Astrocyte (in vitro differentiated cells and primary cell): ENCODE measurements at regions not wholly inside any gene's neighbourhood (a gene's known extent, or its start where the extent isn't known, plus 50 kb on each side); places are given as distances from the start of the nearest gene placed in this dataset.

ENCODE experiments used
- DNase-seq: peaks from one replicate; pipeline ENCODE4 v3.0.0-alpha.2; 2010; ENCODE audit warnings: low read depth
- FAIRE-seq: peaks from 2 replicates; lab custom pipeline; 2011; peaks lifted over from hg19 to GRCh38; lab: Jason Lieb, UNC
- H2AFZ ChIP-seq: 2 replicates; pipeline ENCODE4 v1.6.0; 2012; ENCODE audit warnings: low read depth, low read length, inconsistent platforms
- H3K27ac ChIP-seq: 2 replicates; pipeline ENCODE4 v1.5.1; 2011; ENCODE audit warnings: low read depth, low read length, inconsistent platforms
- H3K27me3 ChIP-seq: 2 replicates; pipeline ENCODE4 v1.6.0; 2011; ENCODE audit warnings: low read length, inconsistent platforms; ENCODE audit not compliant: insufficient read depth
- H3K36me3 ChIP-seq: 2 replicates; pipeline ENCODE4 v1.5.1; 2011; ENCODE audit warnings: low read length, inconsistent platforms; ENCODE audit not compliant: insufficient read depth
- H3K4me1 ChIP-seq: 2 replicates; pipeline ENCODE4 v1.5.1; 2011; ENCODE audit warnings: low read length, inconsistent platforms; ENCODE audit not compliant: insufficient read depth
- H3K4me2 ChIP-seq: 2 replicates; pipeline ENCODE4 v1.6.0; 2012; ENCODE audit warnings: low read length, inconsistent platforms
- H3K4me3 ChIP-seq: 2 replicates; pipeline ENCODE4 v1.5.1; 2011; ENCODE audit warnings: low read depth, mild to moderate bottlenecking, low read length, inconsistent platforms; ENCODE audit not compliant: insufficient read depth
- H3K79me2 ChIP-seq: 2 replicates; pipeline ENCODE4 v1.6.0; 2012; ENCODE audit warnings: mild to moderate bottlenecking, low read length, inconsistent platforms; ENCODE audit not compliant: insufficient read depth
- H3K9ac ChIP-seq: 2 replicates; pipeline ENCODE4 v1.6.0; 2012; ENCODE audit warnings: mild to moderate bottlenecking, low read length, inconsistent platforms
- H3K9me3 ChIP-seq: 2 replicates; pipeline ENCODE4 v1.5.1; 2012; ENCODE audit warnings: low read depth, mild to moderate bottlenecking, low read length, inconsistent platforms; ENCODE audit not compliant: insufficient read depth
- H4K20me1 ChIP-seq: 2 replicates; pipeline ENCODE4 v1.6.0; 2012; ENCODE audit warnings: low read length, inconsistent platforms; ENCODE audit not compliant: insufficient read depth
- H3K27ac Mint-ChIP-seq: one replicate; pipeline ENCODE4 v1.8.0; 2021; ENCODE audit warnings: mild to moderate bottlenecking, mixed read lengths; ENCODE audit not compliant: unreplicated experiment
- H3K27me3 Mint-ChIP-seq: one replicate; pipeline ENCODE4 v1.8.0; 2021; ENCODE audit warnings: low read depth, mixed read lengths; ENCODE audit not compliant: unreplicated experiment
- H3K36me3 Mint-ChIP-seq: one replicate; pipeline ENCODE4 v1.8.0; 2021; ENCODE audit warnings: low read depth, mixed read lengths; ENCODE audit not compliant: unreplicated experiment
- H3K4me1 Mint-ChIP-seq: one replicate; pipeline ENCODE4 v1.8.0; 2021; ENCODE audit warnings: low read depth, mixed read lengths; ENCODE audit not compliant: unreplicated experiment
- H3K4me3 Mint-ChIP-seq: one replicate; pipeline ENCODE4 v1.8.0; 2021; ENCODE audit warnings: mild to moderate bottlenecking, moderate library complexity, mixed read lengths; ENCODE audit not compliant: unreplicated experiment
- H3K9me3 Mint-ChIP-seq: one replicate; pipeline ENCODE4 v1.8.0; 2021; ENCODE audit warnings: mild to moderate bottlenecking, mixed read lengths; ENCODE audit not compliant: unreplicated experiment
- EZH2 ChIP-seq: IDR thresholded peaks from 2 replicates; pipeline ENCODE4 v1.6.1; 2012; ENCODE audit warnings: mild to moderate bottlenecking, low read length, inconsistent platforms; ENCODE audit not compliant: insufficient read depth
- TF ChIP-seq, protein P1 (sequence below): IDR thresholded peaks from 2 replicates; pipeline ENCODE4 v1.5.1; 2011; ENCODE audit warnings: low read depth, mild to moderate bottlenecking, inconsistent platforms, low read length, moderate library complexity; ENCODE audit not compliant: insufficient read depth

DNA sequence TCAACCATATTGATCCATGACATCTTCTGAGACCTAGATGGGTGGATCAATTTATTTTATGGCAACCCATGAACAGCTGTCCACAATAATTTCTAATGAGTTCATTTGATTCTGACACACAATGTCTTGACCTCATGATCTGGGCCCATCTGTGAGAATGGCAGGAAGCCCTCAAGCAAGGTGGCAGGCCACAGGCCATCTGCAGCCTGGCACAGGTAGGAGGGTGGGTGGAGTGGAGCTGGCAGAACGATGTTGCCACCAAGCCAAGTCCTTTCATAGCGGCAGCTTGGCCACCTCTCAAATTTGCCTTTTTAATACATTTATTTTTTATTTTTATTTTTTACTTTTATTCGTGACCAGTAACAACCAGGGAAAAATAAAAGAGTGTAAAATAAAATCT lies 1181.6 kb upstream of the SORCS1 start:
- H3K4me1 ChIP-seq, result no peaks in the 10 kb centered on the region
- H3K4me2 ChIP-seq, result no peak overlapping the region
- no peaks in the 10 kb centered on the region for H3K27me3 ChIP-seq
- Mint-ChIP-seq H3K27me3 (no peaks in the 10 kb centered on the region), H3K27ac (no peak overlapping the region), H3K36me3 (no peaks in the 10 kb centered on the region), H3K9me3 (no peaks in the 10 kb centered on the region), H3K4me3 (no peak overlapping the region), H3K4me1 (no peaks in the 10 kb centered on the region)
- no peaks in the 10 kb centered on the region for H3K79me2 ChIP-seq
- H3K9ac ChIP-seq, result no peak overlapping the region
- H3K4me3 ChIP-seq, result no peak overlapping the region
- no peak overlapping the region for H2AFZ ChIP-seq
- H4K20me1 ChIP-seq, result no peaks in the 10 kb centered on the region
- no peaks in the 10 kb centered on the region for H3K9me3 ChIP-seq
- H3K27ac ChIP-seq, result no peak overlapping the region
- no peak for FAIRE-seq
- TF ChIP-seq EZH2, result no peak
- TF ChIP-seq, protein P1, sequence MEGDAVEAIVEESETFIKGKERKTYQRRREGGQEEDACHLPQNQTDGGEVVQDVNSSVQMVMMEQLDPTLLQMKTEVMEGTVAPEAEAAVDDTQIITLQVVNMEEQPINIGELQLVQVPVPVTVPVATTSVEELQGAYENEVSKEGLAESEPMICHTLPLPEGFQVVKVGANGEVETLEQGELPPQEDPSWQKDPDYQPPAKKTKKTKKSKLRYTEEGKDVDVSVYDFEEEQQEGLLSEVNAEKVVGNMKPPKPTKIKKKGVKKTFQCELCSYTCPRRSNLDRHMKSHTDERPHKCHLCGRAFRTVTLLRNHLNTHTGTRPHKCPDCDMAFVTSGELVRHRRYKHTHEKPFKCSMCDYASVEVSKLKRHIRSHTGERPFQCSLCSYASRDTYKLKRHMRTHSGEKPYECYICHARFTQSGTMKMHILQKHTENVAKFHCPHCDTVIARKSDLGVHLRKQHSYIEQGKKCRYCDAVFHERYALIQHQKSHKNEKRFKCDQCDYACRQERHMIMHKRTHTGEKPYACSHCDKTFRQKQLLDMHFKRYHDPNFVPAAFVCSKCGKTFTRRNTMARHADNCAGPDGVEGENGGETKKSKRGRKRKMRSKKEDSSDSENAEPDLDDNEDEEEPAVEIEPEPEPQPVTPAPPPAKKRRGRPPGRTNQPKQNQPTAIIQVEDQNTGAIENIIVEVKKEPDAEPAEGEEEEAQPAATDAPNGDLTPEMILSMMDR, result no peak
- no peaks in the 10 kb centered on the region for H3K36me3 ChIP-seq
- DNase-seq, result no peak

DNA sequence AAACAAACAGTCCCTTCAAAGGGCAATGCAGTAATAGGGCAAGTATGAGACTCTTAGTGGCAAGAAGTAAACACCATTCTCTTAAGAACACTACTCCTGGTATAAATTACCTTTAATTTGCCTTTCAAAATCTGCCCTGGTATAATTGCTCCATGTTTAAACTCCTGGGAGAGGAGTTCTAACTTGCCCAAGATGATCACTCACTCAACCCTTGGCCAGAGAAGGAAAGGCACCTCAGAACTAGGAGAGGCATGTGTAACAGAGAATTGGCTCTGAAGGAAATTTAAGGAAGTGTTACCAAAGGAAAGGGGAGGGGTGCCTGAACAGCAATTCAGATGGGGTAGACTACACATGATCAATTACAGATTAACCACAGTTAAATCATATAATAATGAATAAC lies 1173.6 kb upstream of the SORCS1 start:
- TF ChIP-seq, protein P1, result no peak
- no peak for TF ChIP-seq EZH2
- no peak for DNase-seq
- Mint-ChIP-seq H3K27me3 (no peaks in the 10 kb centered on the region), H3K4me1 (peaks cover 5% of the 10 kb centered on the region), H3K36me3 (no peaks in the 10 kb centered on the region), H3K27ac (no peak overlapping the region), H3K9me3 (no peaks in the 10 kb centered on the region), H3K4me3 (no peak overlapping the region)
- Histone ChIP-seq H4K20me1 (no peaks in the 10 kb centered on the region), H3K27me3 (no peaks in the 10 kb centered on the region), H3K4me3 (no peak overlapping the region), H2AFZ (no peak overlapping the region), H3K9ac (no peak overlapping the region), H3K4me1 (no peaks in the 10 kb centered on the region), H3K36me3 (no peaks in the 10 kb centered on the region), H3K4me2 (no peak overlapping the region), H3K9me3 (no peaks in the 10 kb centered on the region), H3K27ac (no peak overlapping the region), H3K79me2 (no peaks in the 10 kb centered on the region)
- FAIRE-seq, result no peak

DNA sequence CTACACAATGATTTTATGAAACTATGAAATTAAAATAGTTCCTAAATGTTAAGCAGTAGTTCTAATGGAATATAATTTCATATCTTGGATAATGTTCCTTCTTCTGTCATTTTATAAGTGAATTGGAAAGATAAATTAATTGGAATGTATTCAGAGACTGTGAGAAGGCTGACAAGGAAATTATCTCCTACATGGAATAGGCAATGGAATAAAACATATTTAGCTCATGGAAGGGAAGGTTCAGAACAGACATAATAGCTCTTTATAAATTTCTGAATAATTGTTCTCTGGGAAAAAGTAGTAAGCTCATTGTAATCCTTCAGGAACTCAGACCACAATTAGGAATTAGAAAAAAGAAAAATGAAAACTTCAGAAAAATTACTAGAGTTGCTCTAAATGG lies 1172.3 kb upstream of the SORCS1 start:
- H3K9me3 Mint-ChIP-seq, result no peaks in the 10 kb centered on the region

More for the DNA sequence above, 1172.3 kb upstream of the SORCS1 start:
- Mint-ChIP-seq H3K27ac (no peak overlapping the region), H3K4me3 (no peak overlapping the region), H3K4me1 (peaks cover 5% of the 10 kb centered on the region), H3K36me3 (no peaks in the 10 kb centered on the region), H3K27me3 (no peaks in the 10 kb centered on the region)
- DNase-seq (no peak), FAIRE-seq (no peak)
- Histone ChIP-seq H3K27ac (no peak overlapping the region), H3K9me3 (no peaks in the 10 kb centered on the region), H3K4me2 (no peak overlapping the region), H3K27me3 (no peaks in the 10 kb centered on the region), H3K36me3 (no peaks in the 10 kb centered on the region), H3K9ac (no peak overlapping the region), H3K4me3 (no peak overlapping the region), H3K79me2 (no peaks in the 10 kb centered on the region), H2AFZ (no peak overlapping the region), H4K20me1 (no peaks in the 10 kb centered on the region), H3K4me1 (no peaks in the 10 kb centered on the region)
- no peak for TF ChIP-seq EZH2
- TF ChIP-seq, protein P1, result no peak
